ENCODE measurements at regions not wholly inside any gene's neighbourhood (a gene's known extent, or its start where the extent isn't known, plus 50 kb on each side); places are given as distances from the start of the nearest gene placed in this dataset.

DNA sequence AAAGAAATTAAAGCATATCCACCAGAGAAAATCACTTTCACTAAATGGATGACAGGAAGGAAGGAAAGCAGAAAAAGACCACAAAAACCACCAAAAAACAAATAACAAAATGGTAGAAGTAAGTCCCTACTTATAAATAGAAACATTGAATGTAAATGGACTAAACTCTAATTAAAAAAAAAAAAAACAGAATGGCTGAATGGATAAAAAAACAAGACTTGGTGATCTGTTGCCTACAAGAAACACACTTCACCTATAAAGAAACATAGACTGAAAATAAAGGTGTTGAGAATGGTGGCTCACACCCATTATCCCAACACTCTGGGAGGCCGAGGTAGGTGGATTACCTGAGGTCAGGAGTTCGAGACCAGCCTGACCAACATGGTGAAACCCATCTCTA, 122.9 kb downstream of the HMHB1 start:
- Histone ChIP-seq H3K27ac (ENCODE audit: poor library complexity, severe bottlenecking) (no peak overlapping the region), H3K4me3 (ENCODE audit: severe bottlenecking) (no peak overlapping the region), H3K9me3 (ENCODE audit: severe bottlenecking) (peaks cover 11% of the 10 kb centered on the region), H3K4me1 (ENCODE audit: insufficient read depth, poor library complexity, severe bottlenecking) (peaks cover 17% of the 10 kb centered on the region), H3K27me3 (ENCODE audit: insufficient read depth, poor library complexity, severe bottlenecking) (no peaks in the 10 kb centered on the region), H3K36me3 (ENCODE audit: low read depth) (no peaks in the 10 kb centered on the region)
- TF ChIP-seq, protein P1, sequence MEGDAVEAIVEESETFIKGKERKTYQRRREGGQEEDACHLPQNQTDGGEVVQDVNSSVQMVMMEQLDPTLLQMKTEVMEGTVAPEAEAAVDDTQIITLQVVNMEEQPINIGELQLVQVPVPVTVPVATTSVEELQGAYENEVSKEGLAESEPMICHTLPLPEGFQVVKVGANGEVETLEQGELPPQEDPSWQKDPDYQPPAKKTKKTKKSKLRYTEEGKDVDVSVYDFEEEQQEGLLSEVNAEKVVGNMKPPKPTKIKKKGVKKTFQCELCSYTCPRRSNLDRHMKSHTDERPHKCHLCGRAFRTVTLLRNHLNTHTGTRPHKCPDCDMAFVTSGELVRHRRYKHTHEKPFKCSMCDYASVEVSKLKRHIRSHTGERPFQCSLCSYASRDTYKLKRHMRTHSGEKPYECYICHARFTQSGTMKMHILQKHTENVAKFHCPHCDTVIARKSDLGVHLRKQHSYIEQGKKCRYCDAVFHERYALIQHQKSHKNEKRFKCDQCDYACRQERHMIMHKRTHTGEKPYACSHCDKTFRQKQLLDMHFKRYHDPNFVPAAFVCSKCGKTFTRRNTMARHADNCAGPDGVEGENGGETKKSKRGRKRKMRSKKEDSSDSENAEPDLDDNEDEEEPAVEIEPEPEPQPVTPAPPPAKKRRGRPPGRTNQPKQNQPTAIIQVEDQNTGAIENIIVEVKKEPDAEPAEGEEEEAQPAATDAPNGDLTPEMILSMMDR (IDR thresholded peaks at IDR 0.05; ENCODE audit: poor library complexity, severe bottlenecking), result no peak
- DNase-seq (ENCODE audit: low spot score), result no peak
- ATAC-seq (ENCODE audit: low read depth), result no peak

- peaks cover 10% of the 10 kb centered on the region for H3K4me1 ChIP-seq (ENCODE audit: insufficient read depth, poor library complexity, severe bottlenecking)
- H3K4me3 ChIP-seq (ENCODE audit: severe bottlenecking), result no peak overlapping the region
- TF ChIP-seq, protein P1 (IDR thresholded peaks at IDR 0.05; ENCODE audit: poor library complexity, severe bottlenecking), result no peak
- no peaks in the 10 kb centered on the region for H3K27me3 ChIP-seq (ENCODE audit: insufficient read depth, poor library complexity, severe bottlenecking)
- H3K27ac ChIP-seq (ENCODE audit: poor library complexity, severe bottlenecking), result no peak overlapping the region
- peaks cover 16% of the 10 kb centered on the region for H3K9me3 ChIP-seq (ENCODE audit: severe bottlenecking)
- DNase-seq (ENCODE audit: low spot score) (no peak), ATAC-seq (ENCODE audit: low read depth) (peak; percentile 48; the same call in 1 of the 3 replicates)
- H3K36me3 ChIP-seq (ENCODE audit: low read depth), result no peaks in the 10 kb centered on the region
Observed at GRCh38 chr5:143938230-143938629, 126.3 kb downstream of the HMHB1 start.

DNA sequence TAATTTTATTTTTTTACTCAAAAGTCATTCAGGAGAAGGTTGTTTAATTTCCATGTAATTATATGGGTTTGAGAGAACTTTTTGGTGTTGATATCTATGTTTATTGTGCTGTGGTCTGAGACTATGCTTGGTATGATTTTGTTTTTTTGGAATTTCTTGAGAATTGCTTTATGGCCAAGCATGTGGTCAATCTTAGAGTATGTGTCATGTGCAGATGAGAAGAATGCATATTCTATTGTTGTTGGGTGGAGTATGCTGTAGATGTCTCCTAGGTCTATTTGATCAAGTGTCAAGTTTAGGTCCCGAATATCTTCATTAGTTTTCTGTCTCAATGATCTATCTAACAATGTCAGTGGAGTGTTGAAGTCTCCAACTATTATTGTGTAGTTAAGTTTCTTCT, 134.9 kb downstream of the HMHB1 start:
- no peak for ATAC-seq (ENCODE audit: low read depth)

DNA sequence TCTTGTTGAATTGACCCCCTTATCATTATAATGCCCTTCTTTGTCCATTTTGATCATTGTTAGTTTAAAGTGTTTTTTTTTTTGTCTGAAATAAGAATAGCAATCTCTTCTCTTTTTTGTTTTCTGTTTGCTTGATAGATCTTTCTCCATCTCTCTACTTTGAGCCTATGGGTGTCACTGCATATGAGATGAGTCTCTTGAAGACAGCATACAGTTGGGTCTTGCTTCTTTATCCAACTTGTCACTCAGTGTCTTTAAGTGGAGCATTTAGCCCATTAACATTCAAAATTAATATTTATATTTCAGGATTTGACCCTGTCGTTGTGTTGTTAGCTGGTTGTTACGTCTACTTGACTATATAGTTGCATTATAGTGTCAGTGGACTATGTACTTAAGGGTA, 135.4 kb downstream of the HMHB1 start:
- ATAC-seq (ENCODE audit: low read depth) (no peak), DNase-seq (ENCODE audit: low spot score) (no peak)
- Histone ChIP-seq H3K9me3 (ENCODE audit: severe bottlenecking) (peaks cover 5% of the 10 kb centered on the region), H3K36me3 (ENCODE audit: low read depth) (no peaks in the 10 kb centered on the region), H3K27ac (ENCODE audit: poor library complexity, severe bottlenecking) (no peak overlapping the region), H3K4me3 (ENCODE audit: severe bottlenecking) (no peak overlapping the region), H3K4me1 (ENCODE audit: insufficient read depth, poor library complexity, severe bottlenecking) (no peaks in the 10 kb centered on the region), H3K27me3 (ENCODE audit: insufficient read depth, poor library complexity, severe bottlenecking) (no peaks in the 10 kb centered on the region)
- TF ChIP-seq, protein P1 (IDR thresholded peaks at IDR 0.05; ENCODE audit: poor library complexity, severe bottlenecking), result no peak

More for the DNA sequence above, 134.9 kb downstream of the HMHB1 start:
- TF ChIP-seq, protein P1 (IDR thresholded peaks at IDR 0.05; ENCODE audit: poor library complexity, severe bottlenecking), result no peak
- no peak for DNase-seq (ENCODE audit: low spot score)
- H3K9me3 ChIP-seq (ENCODE audit: severe bottlenecking), result peaks cover 5% of the 10 kb centered on the region
- no peak overlapping the region for H3K4me3 ChIP-seq (ENCODE audit: severe bottlenecking)
- H3K27me3 ChIP-seq (ENCODE audit: insufficient read depth, poor library complexity, severe bottlenecking), result no peaks in the 10 kb centered on the region
- no peaks in the 10 kb centered on the region for H3K36me3 ChIP-seq (ENCODE audit: low read depth)
- no peaks in the 10 kb centered on the region for H3K4me1 ChIP-seq (ENCODE audit: insufficient read depth, poor library complexity, severe bottlenecking)
- H3K27ac ChIP-seq (ENCODE audit: poor library complexity, severe bottlenecking), result no peak overlapping the region

DNA sequence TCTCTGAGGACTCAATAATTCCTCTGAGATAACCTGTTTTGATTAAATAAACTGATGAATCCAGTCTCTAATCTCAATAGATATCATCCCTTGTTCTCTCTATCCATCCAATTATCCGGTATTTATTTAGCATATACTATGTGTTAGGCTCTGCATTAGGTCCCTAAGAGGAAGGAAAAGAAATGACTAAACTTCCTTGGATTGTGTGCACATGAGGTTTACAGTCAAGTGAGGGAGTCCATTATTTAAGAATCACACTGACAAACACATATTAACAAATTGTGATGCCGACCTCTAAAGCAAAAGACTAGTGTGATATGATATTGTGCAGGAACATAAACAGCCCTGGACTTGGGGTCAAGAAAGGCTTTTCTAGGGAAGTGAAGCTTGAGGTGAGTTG, 140.8 kb downstream of the HMHB1 start:
- Histone ChIP-seq H3K27ac (ENCODE audit: poor library complexity, severe bottlenecking) (no peak overlapping the region), H3K4me3 (ENCODE audit: severe bottlenecking) (no peak overlapping the region), H3K36me3 (ENCODE audit: low read depth) (no peaks in the 10 kb centered on the region), H3K9me3 (ENCODE audit: severe bottlenecking) (no peaks in the 10 kb centered on the region), H3K4me1 (ENCODE audit: insufficient read depth, poor library complexity, severe bottlenecking) (no peaks in the 10 kb centered on the region), H3K27me3 (ENCODE audit: insufficient read depth, poor library complexity, severe bottlenecking) (no peaks in the 10 kb centered on the region)
- DNase-seq (ENCODE audit: low spot score) (no peak), ATAC-seq (ENCODE audit: low read depth) (no peak)
- TF ChIP-seq, protein P1 (IDR thresholded peaks at IDR 0.05; ENCODE audit: poor library complexity, severe bottlenecking), result no peak
